HG03521 (cell line): ENCODE measurements at regions not wholly inside any gene's neighbourhood (a gene's known extent, or its start where the extent isn't known, plus 50 kb on each side); places are given as distances from the start of the nearest gene placed in this dataset.
A peak's percentile ranks its signal among the peaks of the same experiment; 100 is the strongest.

Experiments
- ATAC-seq: cut with Tn5 transposase; IDR thresholded peaks from one replicate; pipeline ENCODE4 v1.9.1; 2021; ENCODE audit warnings: mild to moderate bottlenecking, moderate library complexity; ENCODE audit not compliant: unreplicated experiment

- no peak for ATAC-seq
Measured at GRCh38 chr6:95352064-95352795, 225.1 kb upstream of the MANEA start.

GRCh38 chr6:95354551-95354950 is 222.8 kb upstream of the MANEA start:
- ATAC-seq: no peak

DNA sequence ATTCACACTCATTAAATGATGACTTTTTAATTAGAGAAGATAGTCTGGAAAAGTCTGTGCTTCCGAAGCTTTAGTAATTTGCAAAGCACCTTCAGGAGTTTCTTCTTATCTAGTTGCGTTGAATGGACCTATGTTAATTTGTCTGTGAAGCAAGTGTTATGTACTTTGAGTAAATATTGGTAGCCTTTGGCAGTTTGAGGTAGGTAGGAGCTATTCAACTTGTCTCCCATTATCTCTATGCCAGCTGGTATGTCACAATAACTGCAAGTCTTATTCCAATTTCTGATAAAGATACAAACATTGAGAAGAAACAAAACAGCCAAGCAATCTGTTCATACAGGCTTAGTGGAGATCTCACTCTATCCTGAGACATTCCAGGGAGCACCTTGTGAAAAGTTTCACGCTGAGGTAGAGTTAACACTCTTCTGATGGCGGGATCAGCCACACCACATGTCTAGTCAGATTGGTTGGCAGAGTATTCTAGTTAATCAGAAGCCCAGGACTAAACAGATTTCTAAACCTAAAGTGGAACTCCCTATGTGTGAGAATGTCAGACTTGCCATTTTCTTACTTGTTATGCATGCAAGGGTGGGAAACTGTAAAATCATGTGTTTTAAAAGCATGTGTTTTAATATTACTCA is 219.8 kb upstream of the MANEA start:
- no peak for ATAC-seq

DNA sequence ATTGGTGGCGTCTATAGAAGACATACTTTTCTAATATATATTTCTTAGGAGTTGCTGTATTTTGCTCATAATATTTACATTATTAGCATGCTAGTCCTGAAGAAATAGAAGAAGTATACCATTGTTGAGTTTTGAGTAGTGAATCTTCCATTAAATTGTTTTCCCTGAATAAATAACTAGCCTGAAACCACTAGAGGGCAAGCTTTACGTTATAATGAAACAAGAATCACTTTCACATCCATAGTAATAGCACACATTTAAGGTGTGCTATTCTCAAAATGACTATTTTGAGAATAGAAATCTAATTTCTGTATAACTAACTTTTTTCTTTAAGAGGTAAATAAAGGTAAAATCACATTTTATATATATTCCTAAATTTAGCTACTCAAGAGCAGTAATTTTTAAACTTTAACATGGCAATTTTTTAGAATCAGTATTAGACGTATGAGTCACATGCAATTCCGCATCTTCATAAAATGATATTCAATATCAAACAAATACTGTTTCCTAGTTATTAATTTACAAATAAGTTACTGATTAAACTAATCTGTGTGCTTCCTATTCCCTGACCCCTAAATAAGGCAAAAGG is 213.2 kb upstream of the MANEA start:
- ATAC-seq: peak; percentile 62

DNA sequence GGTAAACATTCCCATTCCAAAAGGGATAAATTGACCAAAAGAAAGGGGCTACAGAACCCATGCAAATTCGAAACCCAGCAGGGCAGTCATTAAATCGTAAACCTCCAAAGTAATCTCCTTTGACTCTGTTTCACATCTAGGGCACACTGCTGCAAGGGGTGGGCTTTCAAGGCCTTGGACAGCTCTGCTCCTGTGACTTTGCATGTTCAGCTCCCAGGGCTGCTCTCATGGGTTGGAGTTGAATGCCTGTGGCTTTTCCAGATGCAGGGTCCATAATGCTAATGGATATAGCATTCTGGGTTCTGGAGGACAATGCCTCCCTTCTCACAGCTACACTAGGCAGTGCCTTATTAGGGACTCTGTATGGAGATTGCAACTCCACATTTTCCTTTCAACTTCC is 211.9 kb upstream of the MANEA start:
- no peak for ATAC-seq

DNA sequence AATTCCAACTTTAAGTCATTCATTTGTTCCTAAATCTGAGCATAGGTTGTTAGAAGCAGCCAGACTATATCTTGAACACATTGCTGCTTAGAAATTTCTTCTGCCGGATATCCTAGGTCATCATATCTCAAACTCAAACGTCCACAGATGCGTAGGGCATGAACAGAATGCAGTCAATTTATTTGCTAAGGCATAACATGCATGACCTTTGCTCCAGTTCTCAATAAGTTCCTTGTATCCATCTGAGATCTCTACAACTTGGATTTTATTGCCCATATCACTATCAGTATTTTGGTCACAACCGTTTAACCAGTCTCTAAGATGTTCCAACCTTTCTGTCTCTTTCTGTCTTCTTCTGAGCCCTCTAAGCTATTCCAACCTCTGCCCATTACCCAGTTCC is 210.9 kb upstream of the MANEA start:
- ATAC-seq: no peak

DNA sequence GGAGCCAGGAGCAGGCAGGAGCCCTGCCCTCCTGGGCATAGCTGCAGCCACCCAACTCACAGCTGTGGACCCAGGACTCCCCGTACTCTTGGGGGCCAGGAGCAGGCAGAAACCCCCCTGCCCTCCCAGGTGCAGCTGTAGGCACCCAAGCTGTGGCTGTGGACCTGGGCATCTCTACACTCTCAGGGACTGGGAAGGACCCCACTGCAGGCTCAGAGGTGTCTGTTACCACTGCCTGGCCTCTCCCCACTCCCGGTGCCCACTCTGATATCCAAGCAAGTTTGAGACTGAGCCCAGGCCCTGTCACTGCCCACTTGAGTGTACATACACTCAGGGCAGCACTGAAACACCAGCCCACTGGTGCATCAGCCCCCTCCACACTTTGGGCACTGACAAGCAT is 193.5 kb upstream of the MANEA start:
- ATAC-seq: no peak

DNA sequence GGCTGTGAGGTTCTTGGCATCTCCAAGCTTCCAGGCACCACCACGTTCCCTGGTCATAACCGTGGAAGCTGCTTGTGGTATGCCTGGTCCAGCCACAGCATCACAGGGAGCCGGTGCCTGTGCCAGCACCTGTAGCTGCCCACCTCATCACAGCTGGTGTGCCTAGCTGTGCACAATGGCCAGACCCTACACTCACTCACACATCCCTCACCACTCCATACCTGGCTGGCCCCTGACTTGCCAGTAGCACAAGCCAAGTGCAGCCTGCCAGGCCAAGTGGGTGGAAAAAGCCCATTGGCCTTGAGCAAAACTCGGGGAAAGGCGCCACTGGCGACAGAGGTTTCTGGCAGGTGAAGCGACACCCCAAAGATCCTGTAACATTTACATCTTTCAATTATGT is 192.3 kb upstream of the MANEA start:
- ATAC-seq: no peak

DNA sequence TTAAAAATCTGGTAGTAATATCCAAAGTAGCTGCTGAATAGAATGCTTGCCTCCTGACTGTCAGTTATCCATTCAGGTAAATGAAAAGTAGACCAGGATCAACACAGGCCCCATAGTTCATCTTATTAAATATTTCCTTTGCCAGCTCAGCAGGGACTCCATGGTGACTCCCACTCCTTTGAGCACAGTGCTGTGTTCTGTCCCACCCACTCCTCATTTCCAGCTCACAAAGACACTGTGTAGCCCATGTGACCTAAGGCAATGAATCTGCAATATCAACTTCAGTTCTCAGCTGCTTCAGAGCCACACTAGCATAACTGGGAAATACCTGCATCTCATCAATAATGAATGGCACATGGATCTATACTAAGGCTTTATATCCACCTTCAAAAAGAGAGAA is 189.5 kb upstream of the MANEA start:
- ATAC-seq: no peak

DNA sequence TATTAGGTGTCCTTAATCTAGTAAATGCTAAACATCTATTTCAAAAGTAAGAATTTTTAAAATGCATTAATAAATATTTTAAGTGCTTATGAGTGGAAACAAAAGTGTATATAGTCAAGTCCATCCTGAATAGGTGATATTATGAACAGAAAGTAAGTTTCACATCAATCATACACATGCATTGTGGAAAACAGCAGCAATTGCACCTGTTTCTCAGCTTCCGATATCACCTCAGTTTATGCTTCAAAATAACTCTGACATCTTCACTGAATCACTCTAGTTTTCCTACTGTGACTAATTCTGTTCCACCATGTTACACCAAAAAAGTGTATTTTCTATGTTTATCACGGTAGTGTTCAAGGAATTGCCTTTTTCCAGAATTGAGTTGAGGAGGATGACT is 172.6 kb upstream of the MANEA start:
- no peak for ATAC-seq

GRCh38 chr6:95408111-95408510 is 169.2 kb upstream of the MANEA start:
- ATAC-seq: no peak

DNA sequence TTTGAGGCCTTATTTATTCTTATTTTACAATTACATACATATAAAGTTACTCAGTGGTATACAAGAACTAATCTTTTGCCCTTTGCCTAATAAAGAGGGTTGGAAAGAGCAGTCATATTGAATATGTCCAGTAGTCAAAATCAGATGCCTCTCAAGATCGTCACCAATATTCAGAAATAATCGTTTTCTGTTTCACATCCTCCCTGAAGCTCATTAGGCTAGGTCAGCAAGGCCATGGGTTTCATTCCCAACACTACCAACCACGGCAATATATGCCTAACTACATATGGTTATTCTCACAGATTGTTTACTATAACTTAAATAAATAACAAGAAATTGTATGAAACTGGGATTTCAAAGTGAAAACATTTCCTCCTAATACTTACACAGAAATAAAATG is 167.2 kb upstream of the MANEA start:
- ATAC-seq: no peak

DNA sequence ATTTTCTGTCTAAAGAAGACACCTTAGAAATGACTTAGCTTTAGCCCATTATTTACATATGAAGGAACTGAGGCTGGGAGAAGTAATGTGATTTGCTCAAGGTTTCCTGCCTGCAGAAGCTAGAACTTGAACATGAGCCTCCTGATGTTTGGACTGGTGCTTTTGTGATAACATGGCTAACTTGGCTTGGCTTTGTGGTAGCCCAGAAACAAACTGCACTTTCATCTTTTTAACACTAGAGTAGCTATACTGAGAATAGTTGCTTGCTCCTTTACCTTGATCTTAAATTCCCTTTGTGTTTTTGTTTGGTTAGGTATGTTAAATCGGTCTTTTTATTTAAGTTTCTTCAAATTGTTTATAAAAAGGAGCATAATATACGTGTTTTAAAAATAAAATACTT is 163.5 kb upstream of the MANEA start:
- no peak for ATAC-seq

GRCh38 chr6:95417856-95418255 is 159.5 kb upstream of the MANEA start:
- ATAC-seq: no peak

- ATAC-seq: no peak
Measured at GRCh38 chr6:95420792-95421191, 156.5 kb upstream of the MANEA start.

GRCh38 chr6:95423331-95423730 is 154.0 kb upstream of the MANEA start:
- ATAC-seq: no peak

- peak; percentile 67 for ATAC-seq
Measured at GRCh38 chr6:95431637-95432228, 145.6 kb upstream of the MANEA start.

GRCh38 chr6:95439741-95440140 is 137.6 kb upstream of the MANEA start:
- no peak for ATAC-seq

DNA sequence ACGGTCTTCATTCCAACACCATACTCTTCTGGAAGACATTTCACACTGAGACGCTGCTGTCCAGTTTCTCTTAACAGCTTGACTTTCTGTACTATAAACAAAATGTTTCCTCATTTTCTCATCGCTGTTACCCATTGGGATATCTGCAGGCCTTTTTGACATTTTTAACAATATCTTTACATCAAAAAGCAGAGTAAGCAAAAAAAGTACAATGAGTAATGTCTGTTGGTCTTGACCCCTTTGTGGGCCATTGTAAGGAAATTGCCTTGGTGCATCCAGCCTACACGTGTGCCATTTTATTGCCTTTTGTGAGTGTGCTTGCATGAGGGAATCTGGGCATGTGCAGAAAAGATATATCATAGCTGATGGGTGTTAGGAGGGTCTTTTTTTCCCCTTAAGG is 129.1 kb upstream of the MANEA start:
- no peak for ATAC-seq

GRCh38 chr6:95469511-95469910 is 107.8 kb upstream of the MANEA start:
- ATAC-seq: no peak

- no peak for ATAC-seq
Measured at GRCh38 chr6:95478941-95479340, 98.4 kb upstream of the MANEA start.

DNA sequence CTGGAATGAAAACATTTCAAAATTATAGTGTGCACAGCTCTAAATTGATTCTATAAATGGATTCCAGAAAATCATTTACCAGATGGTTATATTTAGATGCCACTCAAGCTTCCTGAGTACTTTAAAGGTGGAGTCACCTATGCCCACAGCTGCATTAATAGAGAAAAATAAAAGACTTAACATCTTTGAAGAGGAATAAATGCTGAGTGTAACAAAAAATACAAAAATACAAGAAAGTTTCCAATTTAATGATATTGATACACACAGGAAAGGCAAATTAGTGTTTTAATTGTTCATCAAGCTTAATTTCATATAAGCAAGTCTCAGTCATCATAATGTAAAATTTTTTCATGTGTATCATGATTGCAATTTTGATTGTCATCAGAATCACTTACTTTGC is 89.5 kb upstream of the MANEA start:
- no peak for ATAC-seq
